ENCODE measurements at regions not wholly inside any gene's neighbourhood (a gene's known extent, or its start where the extent isn't known, plus 50 kb on each side); places are given as distances from the start of the nearest gene placed in this dataset.

- TF ChIP-seq MAX (CRISPR knock-in tag; IDR thresholded peaks at IDR 0.05) (no peak), CREM (CRISPR knock-in tag; IDR thresholded peaks at IDR 0.05) (no peak)
Measured at GRCh38 chr11:121755191-121755590, 302.4 kb upstream of the SORL1-AS1 start.
